B cell (primary cell): ENCODE measurements at regions not wholly inside any gene's neighbourhood (a gene's known extent, or its start where the extent isn't known, plus 50 kb on each side); places are given as distances from the start of the nearest gene placed in this dataset.

Experiments
- ATAC-seq: fragments of 200-7000 bp; cut with Tn5 transposase; one replicate; pipeline ENCODE4 v1.10.0; 2021; ENCODE audit warnings: low read depth, mild to moderate bottlenecking, moderate number of reproducible peaks, moderate library complexity
- CTCF ChIA-PET: fragments of 350-600 bp; sonication (Branson Sonifier 250); formaldehyde crosslinking; loops from one replicate; lab custom pipeline; 2021; ENCODE audit warnings: antibody characterized with exemption, inconsistent platforms; lab: Charles Lee
- POLR2A ChIA-PET: fragments of 350-600 bp; sonication (Branson Sonifier 250); formaldehyde crosslinking; loops from one replicate; lab custom pipeline; 2021; ENCODE audit warnings: antibody characterized with exemption; lab: Charles Lee
- DNase-seq: peaks from one replicate; pipeline ENCODE4 v3.0.0; 2013
- H2AFZ ChIP-seq: 2 replicates; pipeline ENCODE4 v1.6.1; 2012; ENCODE audit warnings: mild to moderate bottlenecking, low read depth, low read length; ENCODE audit not compliant: insufficient read depth, poor library complexity, severe bottlenecking
- H3K27ac ChIP-seq, 2 donors: 1 replicate in 1 of 2; 2 replicates in 1 of 2; pipeline ENCODE4 v1.5.1; 2012 to 2013; ENCODE audit warnings: low read length in 2 of 2, mild to moderate bottlenecking in 2 of 2, moderate library complexity in 1 of 2
- H3K27me3 ChIP-seq, 4 experiments: fragments of 200-600 bp in 1 of 4; sonication (generic) in 1 of 4; replicated peaks in 1 of 4; 1 replicate in 2 of 4; 2 replicates in 2 of 4; pipeline versions ENCODE4 v1.6.1 to v1.7.0; 2013 to 2016; ENCODE audit warnings: low read length in 3 of 4, mild to moderate bottlenecking in 2 of 4, mixed read lengths in 1 of 4, moderate library complexity in 1 of 4; ENCODE audit not compliant: insufficient read depth in 4 of 4, control insufficient read depth in 3 of 4; ENCODE audit errors: control extremely low read depth in 1 of 4
- H3K36me3 ChIP-seq, 2 experiments: replicated peaks in 1 of 2; 1 replicate in 1 of 2; 2 replicates in 1 of 2; pipeline versions ENCODE4 v1.6.1 to v1.7.1; 2013; ENCODE audit warnings: low read length in 1 of 2; ENCODE audit not compliant: insufficient read depth in 2 of 2, control insufficient read depth in 1 of 2; ENCODE audit errors: control extremely low read depth in 1 of 2, extremely low read depth in 1 of 2
- H3K4me1 ChIP-seq, 2 donors: fragments of 200-600 bp in 1 of 2; sonication (generic) in 1 of 2; 1 replicate in 1 of 2; 2 replicates in 1 of 2; pipeline versions ENCODE4 v1.5.1 to v1.6.1; 2013 to 2017; ENCODE audit warnings: low read length in 2 of 2; ENCODE audit not compliant: control insufficient read depth in 2 of 2, insufficient read depth in 2 of 2
- H3K4me2 ChIP-seq: replicated peaks from 2 replicates; pipeline ENCODE3; 2012; ENCODE audit warnings: mild to moderate bottlenecking, low read depth, low read length; ENCODE audit not compliant: poor library complexity, severe bottlenecking
- H3K4me3 ChIP-seq, 5 experiments: fragments of 200-600 bp in 1 of 5; sonication (generic) in 1 of 5; 1 replicate in 3 of 5; 2 replicates in 2 of 5; pipeline versions ENCODE4 v1.5.1 to v1.7.0; 2011 to 2016; ENCODE audit warnings: low read length in 4 of 5, mild to moderate bottlenecking in 4 of 5, low read depth in 2 of 5, control low read depth in 1 of 5, moderate library complexity in 1 of 5; ENCODE audit not compliant: insufficient read depth in 1 of 5; ENCODE audit errors: control extremely low read depth in 1 of 5, extremely low read depth in 1 of 5
- H3K79me2 ChIP-seq: fragments of 200-600 bp; sonication (generic); one replicate; pipeline ENCODE4 v1.6.0; 2016; ENCODE audit warnings: low read length; ENCODE audit not compliant: control insufficient read depth, insufficient read depth
- H3K9ac ChIP-seq: fragments of 200-600 bp; sonication (generic); 2 replicates; pipeline ENCODE4 v1.6.1; 2017; ENCODE audit warnings: mild to moderate bottlenecking, low read length, moderate library complexity
- H3K9me3 ChIP-seq, 3 donors: one replicate each; pipeline versions ENCODE4 v1.6.1 to v1.7.1; 2013; ENCODE audit warnings: low read length in 2 of 3; ENCODE audit not compliant: control insufficient read depth in 2 of 3, insufficient read depth in 1 of 3; ENCODE audit errors: control extremely low read depth in 1 of 3
- H4K20me1 ChIP-seq: 2 replicates; pipeline ENCODE4 v1.6.0; 2012; ENCODE audit warnings: mild to moderate bottlenecking, low read length; ENCODE audit not compliant: insufficient read depth, control insufficient read depth, poor library complexity, severe bottlenecking
- H3K27ac Mint-ChIP-seq: one replicate; pipeline ENCODE4 v1.8.0; 2021; ENCODE audit warnings: mixed read lengths
- H3K27me3 Mint-ChIP-seq: one replicate; pipeline ENCODE4 v1.8.0; 2021; ENCODE audit warnings: mixed read lengths
- H3K4me1 Mint-ChIP-seq: one replicate; pipeline ENCODE4 v1.8.0; 2021; ENCODE audit warnings: mixed read lengths
- H3K4me3 Mint-ChIP-seq: one replicate; pipeline ENCODE4 v1.8.0; 2021; ENCODE audit warnings: mixed read lengths
- H3K9me3 Mint-ChIP-seq: one replicate; pipeline ENCODE4 v1.8.0; 2022; ENCODE audit warnings: mixed read lengths; ENCODE audit not compliant: insufficient read depth
- EZH2 ChIP-seq: IDR thresholded peaks from 2 replicates; pipeline ENCODE4 v1.6.1; 2012; ENCODE audit warnings: borderline replicate concordance, low read depth, mild to moderate bottlenecking, moderate library complexity, low read length; ENCODE audit not compliant: insufficient read depth, poor library complexity, severe bottlenecking
- WGBS: methylation state at CpG from one replicate; pipeline ENCODE4 v1.1.5; 2013; ENCODE audit warnings: missing lambda C conversion rate; ENCODE audit not compliant: insufficient coverage; 5-methylcytosine and 5-hydroxymethylcytosine counted together
- intact Hi-C: fragments of 100-400 bp; cut with micrococcal nuclease; formaldehyde crosslinking; loops from one replicate; pipeline ENCODE4 v1.10.0; 2022
- TF ChIP-seq, protein P1 (sequence below): fragments of 200-600 bp; IDR thresholded peaks from one replicate; pipeline ENCODE4 v1.8.0; 2022; ENCODE audit warnings: antibody characterized with exemption, mild to moderate bottlenecking

DNA sequence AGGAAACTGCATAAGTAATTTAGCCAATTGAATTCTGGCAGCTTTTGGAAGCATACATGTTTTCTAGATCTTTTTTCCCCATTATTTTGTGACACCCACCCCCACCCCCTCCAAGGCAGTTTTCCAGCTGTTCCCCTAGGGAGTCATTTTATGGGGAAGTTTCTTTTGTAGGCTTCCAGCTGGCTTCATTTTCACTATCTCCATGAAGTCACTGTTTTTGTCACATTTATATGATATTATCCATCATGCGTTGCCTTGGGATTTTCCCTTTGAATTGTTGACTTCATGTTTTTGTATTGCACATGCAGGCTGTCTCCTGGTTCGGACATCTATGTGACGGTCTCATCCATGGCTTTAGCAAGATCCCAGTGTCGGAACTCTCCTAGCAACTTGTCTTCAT, 233.6 kb upstream of the RGS6 start:
- H3K9me3 ChIP-seq: no peaks in the 10 kb centered on the region
- ChIA-PET POLR2A (no interaction called here), CTCF (no interaction called here)
- H4K20me1 ChIP-seq: no peaks in the 10 kb centered on the region
- H3K27ac ChIP-seq: no peak overlapping the region
- no peak for TF ChIP-seq EZH2
- TF ChIP-seq, protein P1, sequence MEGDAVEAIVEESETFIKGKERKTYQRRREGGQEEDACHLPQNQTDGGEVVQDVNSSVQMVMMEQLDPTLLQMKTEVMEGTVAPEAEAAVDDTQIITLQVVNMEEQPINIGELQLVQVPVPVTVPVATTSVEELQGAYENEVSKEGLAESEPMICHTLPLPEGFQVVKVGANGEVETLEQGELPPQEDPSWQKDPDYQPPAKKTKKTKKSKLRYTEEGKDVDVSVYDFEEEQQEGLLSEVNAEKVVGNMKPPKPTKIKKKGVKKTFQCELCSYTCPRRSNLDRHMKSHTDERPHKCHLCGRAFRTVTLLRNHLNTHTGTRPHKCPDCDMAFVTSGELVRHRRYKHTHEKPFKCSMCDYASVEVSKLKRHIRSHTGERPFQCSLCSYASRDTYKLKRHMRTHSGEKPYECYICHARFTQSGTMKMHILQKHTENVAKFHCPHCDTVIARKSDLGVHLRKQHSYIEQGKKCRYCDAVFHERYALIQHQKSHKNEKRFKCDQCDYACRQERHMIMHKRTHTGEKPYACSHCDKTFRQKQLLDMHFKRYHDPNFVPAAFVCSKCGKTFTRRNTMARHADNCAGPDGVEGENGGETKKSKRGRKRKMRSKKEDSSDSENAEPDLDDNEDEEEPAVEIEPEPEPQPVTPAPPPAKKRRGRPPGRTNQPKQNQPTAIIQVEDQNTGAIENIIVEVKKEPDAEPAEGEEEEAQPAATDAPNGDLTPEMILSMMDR: no peak
- H2AFZ ChIP-seq: no peak overlapping the region
- Mint-ChIP-seq H3K9me3 (no peaks in the 10 kb centered on the region), H3K4me3 (no peak overlapping the region), H3K4me1 (no peaks in the 10 kb centered on the region), H3K27ac (no peak overlapping the region), H3K27me3 (no peaks in the 10 kb centered on the region)
- no peak overlapping the region for H3K4me3 ChIP-seq
- WGBS: 100% methylated on average over 4 of the region's 4 CpGs
- no peak for ATAC-seq
- no peak overlapping the region for H3K4me2 ChIP-seq
- H3K79me2 ChIP-seq: no peaks in the 10 kb centered on the region
- H3K9ac ChIP-seq: no peak overlapping the region
- no peak for DNase-seq
- intact Hi-C loops: no loop called here
- no peaks in the 10 kb centered on the region for H3K4me1 ChIP-seq
- H3K36me3 ChIP-seq: peaks cover 0 to 57% of the 10 kb centered on the region in 2 experiments
- no peaks in the 10 kb centered on the region for H3K27me3 ChIP-seq

DNA sequence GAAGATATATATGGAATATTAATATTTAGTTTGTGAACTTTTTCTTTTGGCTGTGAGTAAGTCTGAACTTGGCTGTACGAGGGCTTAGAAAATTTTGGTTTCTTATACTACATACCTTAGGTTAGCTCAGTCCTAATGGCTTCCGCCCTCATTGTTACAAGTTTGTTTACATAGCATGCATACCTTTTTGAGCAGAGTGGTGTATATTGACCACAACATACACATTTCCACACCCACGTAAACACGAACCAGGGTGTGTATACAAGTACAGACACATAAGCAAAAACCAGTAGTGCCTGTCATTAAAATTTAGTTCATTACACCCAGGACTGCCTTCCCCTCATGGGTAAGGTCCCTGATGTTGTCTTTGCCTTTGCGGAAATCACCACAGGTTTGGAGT, 230.2 kb upstream of the RGS6 start:
- no peaks in the 10 kb centered on the region for H3K79me2 ChIP-seq
- TF ChIP-seq, protein P1: no peak
- TF ChIP-seq EZH2: no peak
- H3K27ac Mint-ChIP-seq: no peak overlapping the region
- H3K9ac ChIP-seq: no peak overlapping the region
- no peaks in the 10 kb centered on the region for H3K4me1 Mint-ChIP-seq
- no peak for ATAC-seq
- H3K9me3 ChIP-seq: no peaks in the 10 kb centered on the region
- peaks cover 2 to 48% of the 10 kb centered on the region in 2 experiments for H3K36me3 ChIP-seq
- H3K4me1 ChIP-seq: no peaks in the 10 kb centered on the region
- H3K27me3 Mint-ChIP-seq: no peaks in the 10 kb centered on the region
- intact Hi-C loops: no loop called here
- H3K27ac ChIP-seq: no peak overlapping the region
- no peak overlapping the region for H3K4me3 ChIP-seq
- ChIA-PET CTCF (no interaction called here), POLR2A (no interaction called here)
- H4K20me1 ChIP-seq: no peaks in the 10 kb centered on the region
- H2AFZ ChIP-seq: no peak overlapping the region
- H3K27me3 ChIP-seq: no peaks in the 10 kb centered on the region
- H3K4me2 ChIP-seq: no peak overlapping the region
- no peak for DNase-seq
- H3K4me3 Mint-ChIP-seq: no peak overlapping the region
- no peaks in the 10 kb centered on the region for H3K9me3 Mint-ChIP-seq
- 100% methylated on average over 2 of the region's 5 CpGs for WGBS
